ENCODE measurements at regions not wholly inside any gene's neighbourhood (a gene's known extent, or its start where the extent isn't known, plus 50 kb on each side); places are given as distances from the start of the nearest gene placed in this dataset.

GRCh38 chr7:38070718-38071117 is 107.3 kb upstream of the STARD3NL start:
- DNase-seq (ENCODE audit: low read depth), result peak; percentile 74

- DNase-seq (ENCODE audit: low read depth), result no peak
Measured at GRCh38 chr7:38086857-38087256, 91.2 kb upstream of the STARD3NL start.

- DNase-seq (ENCODE audit: low read depth), result peak; percentile 76
Measured at GRCh38 chr7:38102507-38102906, 75.5 kb upstream of the STARD3NL start.

DNA sequence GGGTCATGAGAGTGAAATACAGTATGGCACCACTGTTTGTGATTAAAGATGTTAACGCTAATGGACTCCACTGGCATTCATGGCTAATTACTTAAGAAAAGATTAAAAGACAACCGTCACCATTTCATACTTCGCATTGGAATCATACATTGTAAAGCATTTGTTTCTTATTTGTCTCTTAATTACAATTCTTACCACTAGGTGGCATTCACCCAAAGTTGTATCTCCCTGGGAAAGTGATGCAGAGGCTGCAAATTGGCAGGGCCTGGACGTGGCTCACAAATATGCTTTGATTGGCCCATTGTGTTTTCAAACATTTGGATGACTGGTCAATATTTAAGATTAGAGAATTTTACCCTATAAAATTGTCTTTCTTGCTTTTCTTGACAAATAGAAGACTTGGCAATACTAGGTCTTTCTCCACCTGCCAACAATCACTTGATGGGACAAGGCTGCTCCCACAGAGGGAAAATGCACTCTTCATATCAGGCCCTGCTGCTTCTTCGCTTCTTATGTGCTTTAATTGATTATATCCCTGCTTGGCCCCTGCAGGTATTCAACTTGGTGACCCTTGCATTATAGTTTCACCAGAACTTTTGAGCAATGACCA is 72.1 kb upstream of the STARD3NL start:
- peak; percentile 44 for DNase-seq (ENCODE audit: low read depth)

DNA sequence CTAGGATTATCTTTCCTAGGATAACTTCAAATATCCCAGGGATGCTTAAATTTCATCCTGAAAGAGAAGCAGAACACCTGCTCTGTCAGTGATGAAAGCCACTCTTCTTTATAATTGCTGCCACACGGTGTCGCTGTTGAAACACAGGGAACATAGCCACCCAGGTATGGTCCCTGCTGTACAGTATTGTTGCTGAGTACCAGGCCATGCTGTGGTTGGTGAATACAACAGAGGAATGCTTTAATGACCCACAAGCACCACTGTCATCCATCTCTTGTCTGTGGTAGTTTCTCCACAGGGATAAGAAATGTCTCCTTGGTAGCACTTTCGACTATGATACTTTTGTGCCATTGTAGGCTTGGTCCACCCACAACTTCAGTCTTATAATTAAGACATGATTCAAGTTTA is 70.6 kb upstream of the STARD3NL start:
- DNase-seq (ENCODE audit: low read depth), result peak; percentile 25

DNA sequence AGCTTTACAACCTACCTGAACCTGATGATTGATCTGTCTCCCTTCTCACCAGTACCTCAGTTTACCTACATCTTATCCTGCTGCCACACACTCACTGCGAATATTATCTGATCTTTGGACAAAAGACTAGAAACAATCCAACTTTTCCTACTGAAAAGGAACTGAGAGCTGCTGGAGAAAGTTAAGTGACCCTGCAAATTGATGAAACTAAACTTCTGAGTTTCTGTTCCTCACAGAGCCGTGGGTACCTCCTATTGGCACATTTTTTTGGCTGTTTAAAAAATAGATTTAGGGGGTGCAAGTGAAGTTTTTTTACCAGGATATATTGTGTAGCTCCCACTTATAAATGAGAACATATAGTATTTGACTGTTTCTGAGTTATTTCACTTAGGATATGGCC is 66.0 kb upstream of the STARD3NL start:
- no peak for DNase-seq (ENCODE audit: low read depth)

DNA sequence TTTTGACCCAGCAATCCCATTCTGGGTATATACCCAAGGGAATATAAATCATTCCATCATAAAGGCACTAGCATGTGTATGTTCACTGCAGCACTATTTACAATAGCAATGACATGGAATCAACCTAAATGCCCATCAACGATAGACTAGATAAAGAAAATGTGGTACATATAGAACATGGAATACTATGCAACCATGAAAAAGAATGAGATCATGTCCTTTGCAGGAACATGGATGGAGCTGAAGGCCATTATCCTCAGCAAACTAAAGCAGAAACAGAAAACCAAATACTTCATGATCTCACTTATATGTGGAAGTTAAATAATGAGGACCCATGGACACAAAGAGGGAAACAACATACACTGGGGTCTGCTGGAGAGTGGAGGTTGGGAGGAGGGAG is 58.0 kb upstream of the STARD3NL start:
- no peak for DNase-seq (ENCODE audit: low read depth)

DNA sequence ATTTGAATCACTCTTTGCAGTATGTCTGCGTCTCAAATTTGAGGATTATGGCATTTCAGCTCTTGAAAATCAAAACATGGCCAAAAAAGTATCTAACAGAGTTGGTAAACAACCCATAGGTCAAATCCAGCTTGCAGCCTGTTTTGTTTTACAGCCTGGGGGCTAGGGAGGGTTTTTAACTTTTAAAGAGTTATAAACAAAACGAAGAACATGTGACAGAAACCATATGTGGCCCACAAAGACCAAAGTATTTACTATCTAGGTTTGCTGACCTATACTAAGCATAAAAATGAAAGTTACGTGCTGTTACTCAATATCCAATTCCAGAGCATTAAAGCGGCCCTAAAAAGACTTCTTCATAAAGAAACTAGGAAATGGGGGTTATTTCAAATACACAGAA is 55.5 kb upstream of the STARD3NL start:
- no peak for DNase-seq (ENCODE audit: low read depth)

DNA sequence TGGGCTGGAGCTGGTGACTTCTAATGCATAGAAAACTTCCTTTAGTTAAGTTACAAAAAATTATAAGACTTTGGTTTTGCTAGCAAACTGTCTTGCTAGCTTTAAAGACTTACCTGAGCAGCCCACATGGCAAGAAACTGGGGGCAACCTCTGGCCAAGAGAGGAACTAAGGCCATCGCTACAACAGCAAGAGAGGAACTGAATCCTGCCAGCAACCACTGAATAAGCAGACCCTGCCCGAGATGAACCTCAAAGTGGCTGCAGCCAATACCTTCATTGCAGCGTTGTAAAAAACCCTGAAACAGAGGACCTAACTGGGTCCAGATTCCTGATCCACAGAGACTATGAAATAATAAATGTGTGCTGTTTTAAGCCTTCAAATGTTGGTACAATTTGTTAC is 54.6 kb upstream of the STARD3NL start:
- no peak for DNase-seq (ENCODE audit: low read depth)

GRCh38 chr7:38127216-38128207 is 50.5 kb upstream of the STARD3NL start:
- no peak for DNase-seq (ENCODE audit: low read depth)
